Right cardiac atrium (tissue), 5 donors: ENCODE measurements at regions not wholly inside any gene's neighbourhood (a gene's known extent, or its start where the extent isn't known, plus 50 kb on each side); places are given as distances from the start of the nearest gene placed in this dataset.
A peak's percentile ranks its signal among the peaks of the same experiment; 100 is the strongest.

Source experiments
- ATAC-seq, 2 donors: fragments of 200-7000 bp; cut with Tn5 transposase; one replicate each; pipeline versions ENCODE4 v1.8.0 to v1.9.1; 2020; ENCODE audit warnings: moderate library complexity in 2 of 2, mild to moderate bottlenecking in 1 of 2
- DNase-seq, 3 donors: peaks; one replicate each; pipeline ENCODE4 v3.0.0-alpha.2; 2020
- H3K27ac ChIP-seq: one replicate; pipeline ENCODE4 v1.5.1; 2013; ENCODE audit warnings: mild to moderate bottlenecking, low read length, control low read depth, moderate library complexity
- H3K27me3 ChIP-seq: one replicate; pipeline ENCODE4 v1.6.1; 2013; ENCODE audit not compliant: control insufficient read depth, insufficient read depth
- H3K4me1 ChIP-seq: one replicate; pipeline ENCODE4 v1.6.1; 2013; ENCODE audit warnings: low read length; ENCODE audit not compliant: control insufficient read depth, insufficient read depth
- H3K4me3 ChIP-seq: one replicate; pipeline ENCODE4 v1.5.1; 2013; ENCODE audit warnings: low read length, control low read depth
- H3K9me3 ChIP-seq: one replicate; pipeline ENCODE4 v1.6.1; 2013; ENCODE audit warnings: low read length; ENCODE audit not compliant: control insufficient read depth
- WGBS: extraction: QIAGEN DNeasy Blood & Tissue Kit; methylation state at CpG from one replicate; pipeline ENCODE4 v1.1.7; 2013; 5-methylcytosine and 5-hydroxymethylcytosine counted together
- intact Hi-C, 4 donors: fragments of 100-400 bp; cut with DNase I; formaldehyde crosslinking; loops; one replicate each; pipeline versions ENCODE4 v1.11.0 to v1.14.0; 2022 to 2023
- donor health status: healthy with polysubstance abuse.
- donor health status: DM: no; HTN: yes; CAD: no.
- donor health status: DM: no; HTN: no; CAD: no.
- donor health status: DM: no; HTN: yes; CAD: no; lungs with severe emphysema.
- donor health status: DM: yes; HTN: yes; CAD: no.

GRCh38 chr3:115533218-115533617 lies 90.1 kb upstream of the GAP43 start:
- DNase-seq, result peak in 1 of 3 donors; percentile 36
- WGBS, result 100% methylated on average over 1 of the region's 1 CpG
- Histone ChIP-seq H3K4me3 (no peak overlapping the region), H3K4me1 (no peaks in the 10 kb centered on the region), H3K27me3 (no peaks in the 10 kb centered on the region), H3K27ac (no peak overlapping the region), H3K9me3 (no peaks in the 10 kb centered on the region)
- ATAC-seq, result no peak
- intact Hi-C loops, result no loop called here

GRCh38 chr3:115536171-115536570 lies 87.1 kb upstream of the GAP43 start:
- intact Hi-C loops, result no loop called here
- H3K9me3 ChIP-seq, result no peaks in the 10 kb centered on the region
- WGBS, result 94% methylated on average over 2 of the region's 2 CpGs

DNA sequence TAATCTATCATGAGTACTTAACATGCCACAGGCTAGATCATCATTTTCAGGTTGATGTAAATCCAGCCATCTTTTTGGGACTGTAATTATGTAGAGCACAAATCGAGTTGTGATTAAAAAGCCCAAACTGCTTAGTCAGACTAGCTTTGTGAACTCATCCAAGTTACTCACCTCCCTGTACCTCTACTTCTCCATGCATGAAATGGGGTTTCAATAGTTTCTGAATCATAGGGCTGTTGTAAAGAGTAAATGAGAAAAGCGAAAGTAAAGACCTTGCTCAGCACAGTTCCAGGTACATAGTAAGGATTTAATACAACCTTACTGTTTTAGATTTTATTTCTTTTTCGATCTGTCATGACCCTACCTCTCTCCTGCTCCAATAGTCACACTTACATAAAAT lies 85.6 kb upstream of the GAP43 start:
- Histone ChIP-seq H3K4me3 (no peak overlapping the region), H3K9me3 (no peaks in the 10 kb centered on the region), H3K27me3 (no peaks in the 10 kb centered on the region), H3K4me1 (no peaks in the 10 kb centered on the region), H3K27ac (no peak overlapping the region)
- no peak for ATAC-seq
- DNase-seq, result no peak
- 89% methylated on average over 3 of the region's 3 CpGs for WGBS
- intact Hi-C loops, result no loop called here

More at GRCh38 chr3:115536171-115536570, 87.1 kb upstream of the GAP43 start:
- Histone ChIP-seq H3K4me3 (no peak overlapping the region), H3K4me1 (no peaks in the 10 kb centered on the region), H3K27me3 (no peaks in the 10 kb centered on the region), H3K27ac (no peak overlapping the region)
- no peak for ATAC-seq
- DNase-seq, result no peak

- DNase-seq, result no peak
- H3K27me3 ChIP-seq, result no peaks in the 10 kb centered on the region
- peaks cover 2% of the 10 kb centered on the region for H3K4me1 ChIP-seq
- no peaks in the 10 kb centered on the region for H3K9me3 ChIP-seq
- WGBS, result 94% methylated on average over 3 of the region's 3 CpGs
- no peak overlapping the region for H3K4me3 ChIP-seq
- H3K27ac ChIP-seq, result no peak overlapping the region
- intact Hi-C loops, result no loop called here
- no peak for ATAC-seq
Observed at GRCh38 chr3:115547207-115547606, 76.1 kb upstream of the GAP43 start.

GRCh38 chr3:115548611-115549010 lies 74.7 kb upstream of the GAP43 start:
- no peaks in the 10 kb centered on the region for H3K27me3 ChIP-seq
- DNase-seq (no peak), ATAC-seq (no peak)
- intact Hi-C loops, result no loop called here
- peaks cover 2% of the 10 kb centered on the region for H3K4me1 ChIP-seq
- no peak overlapping the region for H3K4me3 ChIP-seq
- WGBS, result 70% methylated on average over 2 of the region's 2 CpGs
- H3K9me3 ChIP-seq, result no peaks in the 10 kb centered on the region
- H3K27ac ChIP-seq, result no peak overlapping the region

DNA sequence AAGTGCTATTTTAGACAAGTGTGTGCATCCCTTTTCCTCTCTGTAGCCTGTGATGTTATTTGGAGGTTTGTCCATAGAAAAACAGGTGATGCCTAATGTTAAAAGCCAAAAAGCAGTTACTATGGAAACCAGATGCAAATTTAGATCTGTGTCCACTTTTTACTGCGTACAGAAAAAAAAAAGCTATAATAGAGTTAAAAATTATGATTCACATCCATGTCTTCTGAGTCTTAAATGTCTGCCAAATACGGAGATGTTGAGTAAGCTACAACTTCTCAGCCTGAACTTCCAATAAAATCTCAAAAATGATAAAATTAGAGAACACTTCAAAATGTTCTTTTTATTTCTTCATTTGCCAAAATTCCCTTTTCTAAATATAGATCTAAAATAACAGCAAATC lies 74.2 kb upstream of the GAP43 start:
- no peak for ATAC-seq
- no peaks in the 10 kb centered on the region for H3K9me3 ChIP-seq

DNA sequence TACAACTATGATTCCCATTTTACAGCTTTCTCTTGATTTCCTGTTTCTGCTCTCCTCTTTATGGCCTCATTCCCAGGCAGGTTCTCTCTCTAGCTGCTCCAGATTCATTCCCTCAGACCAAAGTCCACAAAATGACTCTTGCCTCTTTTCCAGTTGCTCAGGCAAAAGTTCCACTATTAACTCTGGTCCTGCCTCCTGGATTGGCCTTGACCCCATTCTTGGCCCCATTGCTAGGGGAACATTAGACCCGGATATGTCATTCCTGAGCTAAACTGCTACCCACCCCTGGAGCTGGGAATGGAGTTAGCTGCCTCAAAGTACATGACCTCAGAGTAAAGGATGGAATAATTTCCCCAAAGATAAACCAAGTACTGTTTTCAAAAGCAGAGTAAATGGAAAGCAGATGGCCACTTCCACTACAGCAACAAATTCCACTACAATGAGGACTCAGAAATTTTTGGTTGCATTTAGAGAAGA lies 73.0 kb upstream of the GAP43 start:
- peak; percentile 28 to 43 for ATAC-seq
- DNase-seq, result peak in 2 of 3 donors; percentile 25 to 28
- H3K4me3 ChIP-seq, result no peak overlapping the region
- H3K27ac ChIP-seq, result no peak overlapping the region
- intact Hi-C loops, result no loop called here
- H3K27me3 ChIP-seq, result no peaks in the 10 kb centered on the region
- 49% methylated on average over 1 of the region's 1 CpG for WGBS
- no peaks in the 10 kb centered on the region for H3K9me3 ChIP-seq
- H3K4me1 ChIP-seq, result peaks cover 2% of the 10 kb centered on the region

More for the DNA sequence above, 74.2 kb upstream of the GAP43 start:
- no peaks in the 10 kb centered on the region for H3K27me3 ChIP-seq
- 56% methylated on average over 2 of the region's 2 CpGs for WGBS
- H3K4me3 ChIP-seq, result no peak overlapping the region
- H3K27ac ChIP-seq, result no peak overlapping the region
- no peak for DNase-seq
- intact Hi-C loops, result no loop called here
- H3K4me1 ChIP-seq, result peaks cover 2% of the 10 kb centered on the region

DNA sequence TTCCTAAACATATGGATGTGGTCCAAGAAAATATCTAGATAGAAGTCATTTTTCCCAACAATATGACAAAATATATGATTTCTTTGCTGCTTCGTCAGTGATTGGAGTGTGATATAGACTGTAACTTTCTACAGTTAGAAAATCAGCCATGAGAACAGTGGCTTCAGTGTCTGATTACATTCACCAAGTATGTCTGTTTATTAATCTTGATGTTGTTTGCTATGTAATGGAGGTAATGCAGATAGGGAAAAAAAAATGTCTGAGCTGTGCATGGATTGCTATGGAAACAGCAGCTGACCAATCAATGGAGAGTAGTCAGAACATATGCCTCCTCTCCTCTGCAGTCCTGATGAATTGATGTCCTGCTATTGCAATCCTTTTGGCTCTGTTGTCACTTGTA lies 72.3 kb upstream of the GAP43 start:
- ATAC-seq (no peak), DNase-seq (no peak)
- intact Hi-C loops, result no loop called here
- H3K27me3 ChIP-seq, result no peaks in the 10 kb centered on the region
- peaks cover 2% of the 10 kb centered on the region for H3K4me1 ChIP-seq
- 81% methylated on average over 1 of the region's 1 CpG for WGBS
- H3K4me3 ChIP-seq, result no peak overlapping the region
- H3K9me3 ChIP-seq, result no peaks in the 10 kb centered on the region
- no peak overlapping the region for H3K27ac ChIP-seq

DNA sequence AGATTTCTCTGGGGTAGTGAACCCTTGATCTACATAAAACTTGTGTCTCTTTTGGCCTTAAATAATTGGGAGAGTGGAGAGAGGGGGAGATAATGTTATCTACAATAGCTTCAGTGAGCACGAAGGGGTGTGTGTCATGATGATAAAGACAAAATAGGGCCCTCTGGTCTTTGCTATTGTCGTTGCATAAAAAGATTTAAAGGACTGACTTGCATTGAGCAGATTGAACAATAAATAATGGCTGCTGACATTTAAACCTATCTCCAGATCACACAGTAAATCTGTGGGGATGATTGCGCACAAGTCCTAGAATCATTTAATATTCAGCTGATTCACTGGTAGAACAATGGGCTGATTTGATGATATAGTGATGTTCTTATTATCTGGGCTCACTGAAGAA lies 71.3 kb upstream of the GAP43 start:
- no peak for ATAC-seq
- Histone ChIP-seq H3K4me3 (no peak overlapping the region), H3K4me1 (peaks cover 2% of the 10 kb centered on the region), H3K27me3 (no peaks in the 10 kb centered on the region), H3K9me3 (no peaks in the 10 kb centered on the region), H3K27ac (no peak overlapping the region)
- DNase-seq, result no peak
- 65% methylated on average over 3 of the region's 3 CpGs for WGBS
- intact Hi-C loops, result no loop called here

GRCh38 chr3:115553796-115554486 lies 69.4 kb upstream of the GAP43 start:
- no peak for DNase-seq
- Histone ChIP-seq H3K27ac (no peak overlapping the region), H3K4me3 (no peak overlapping the region), H3K4me1 (peaks cover 2% of the 10 kb centered on the region), H3K27me3 (no peaks in the 10 kb centered on the region), H3K9me3 (no peaks in the 10 kb centered on the region)
- 95% methylated on average over 2 of the region's 2 CpGs for WGBS
- ATAC-seq, result no peak
- intact Hi-C loops, result no loop called here

DNA sequence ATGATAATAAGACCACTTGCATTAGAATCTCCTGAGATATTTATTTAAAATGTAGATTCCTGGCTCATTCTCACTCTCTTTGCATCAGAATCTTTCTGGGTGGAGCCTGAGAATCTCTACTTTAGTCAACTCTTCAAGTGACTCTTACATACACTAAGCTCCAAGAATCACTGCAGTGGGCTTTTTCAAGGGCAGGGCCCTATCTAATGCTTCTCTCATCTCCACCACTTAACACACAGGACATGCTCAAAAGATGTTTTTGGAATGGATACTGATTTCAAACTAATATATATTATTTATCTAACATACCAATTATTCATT lies 68.9 kb upstream of the GAP43 start:
- peaks cover 2% of the 10 kb centered on the region for H3K4me1 ChIP-seq
- no peak overlapping the region for H3K27ac ChIP-seq
- H3K27me3 ChIP-seq, result no peaks in the 10 kb centered on the region
- ATAC-seq (no peak), DNase-seq (no peak)
- intact Hi-C loops, result no loop called here
- no peaks in the 10 kb centered on the region for H3K9me3 ChIP-seq
- no peak overlapping the region for H3K4me3 ChIP-seq
